HG03196 (cell line): ENCODE measurements at regions not wholly inside any gene's neighbourhood (a gene's known extent, or its start where the extent isn't known, plus 50 kb on each side); places are given as distances from the start of the nearest gene placed in this dataset.

Source experiments
- ATAC-seq: cut with Tn5 transposase; IDR thresholded peaks from one replicate; pipeline ENCODE4 v1.9.1; 2021; ENCODE audit not compliant: unreplicated experiment

GRCh38 chr7:131235489-131236317, 92.0 kb upstream of the MKLN1 start:
- ATAC-seq, result no peak

GRCh38 chr7:131236318-131236672, 91.4 kb upstream of the MKLN1 start:
- ATAC-seq, result no peak

GRCh38 chr7:131238347-131238931, 89.2 kb upstream of the MKLN1 start:
- ATAC-seq, result no peak

GRCh38 chr7:131241386-131241785, 86.3 kb upstream of the MKLN1 start:
- ATAC-seq, result no peak

GRCh38 chr7:131242123-131242650, 85.5 kb upstream of the MKLN1 start:
- no peak for ATAC-seq

GRCh38 chr7:131244259-131244852, 83.3 kb upstream of the MKLN1 start:
- no peak for ATAC-seq

GRCh38 chr7:131249003-131249402, 78.7 kb upstream of the MKLN1 start:
- ATAC-seq, result no peak

- no peak for ATAC-seq
Observed at GRCh38 chr7:131249483-131249882, 78.2 kb upstream of the MKLN1 start.

GRCh38 chr7:131250331-131250730, 77.3 kb upstream of the MKLN1 start:
- no peak for ATAC-seq

GRCh38 chr7:131251371-131251770, 76.3 kb upstream of the MKLN1 start:
- ATAC-seq, result no peak

- no peak for ATAC-seq
Observed at GRCh38 chr7:131252976-131253375, 74.7 kb upstream of the MKLN1 start.

- no peak for ATAC-seq
Observed at GRCh38 chr7:131254211-131254610, 73.5 kb upstream of the MKLN1 start.

GRCh38 chr7:131255242-131255641, 72.4 kb upstream of the MKLN1 start:
- ATAC-seq, result no peak

GRCh38 chr7:131261476-131261994, 66.1 kb upstream of the MKLN1 start:
- no peak for ATAC-seq

GRCh38 chr7:131265227-131265626, 62.4 kb upstream of the MKLN1 start:
- ATAC-seq, result no peak

GRCh38 chr7:131267631-131268030, 60.0 kb upstream of the MKLN1 start:
- ATAC-seq, result no peak

GRCh38 chr7:131268906-131269305, 58.8 kb upstream of the MKLN1 start:
- ATAC-seq, result no peak

GRCh38 chr7:131272086-131272485, 55.6 kb upstream of the MKLN1 start:
- ATAC-seq, result no peak

GRCh38 chr7:131274986-131275385, 52.7 kb upstream of the MKLN1 start:
- no peak for ATAC-seq

- no peak for ATAC-seq
Observed at GRCh38 chr7:131276190-131276589, 51.5 kb upstream of the MKLN1 start.

GRCh38 chr7:131276748-131277147, 50.9 kb upstream of the MKLN1 start:
- no peak for ATAC-seq
